ENCODE measurements at regions not wholly inside any gene's neighbourhood (a gene's known extent, or its start where the extent isn't known, plus 50 kb on each side); places are given as distances from the start of the nearest gene placed in this dataset.
A peak's percentile ranks its signal among the peaks of the same experiment; 100 is the strongest.
"Not testable (repeated sequence)": the region's sequence is repeated elsewhere in the genome, so short reads cannot be mapped to it uniquely, and the experiment has no call there.

DNA sequence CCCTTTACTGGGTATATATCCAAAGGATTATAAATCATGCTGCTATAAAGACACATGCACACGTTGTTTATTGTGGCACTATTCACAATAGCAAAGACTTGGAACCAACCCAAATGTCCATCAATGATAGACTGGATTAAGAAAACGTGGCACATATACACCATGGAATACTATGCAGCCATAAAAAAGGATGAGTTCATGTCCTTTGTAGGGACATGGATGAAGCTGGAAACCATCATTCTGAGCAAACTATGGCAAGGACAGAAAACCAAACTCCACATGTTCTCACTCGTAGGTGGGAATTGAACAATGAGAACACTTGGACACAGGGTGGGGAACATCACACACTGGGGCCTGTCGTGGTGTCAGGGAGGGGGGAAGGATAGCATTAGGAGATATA, 59.2 kb downstream of the CXorf49B start:
- intact Hi-C loops (cut with DNase I), result not testable (repeated sequence)

DNA sequence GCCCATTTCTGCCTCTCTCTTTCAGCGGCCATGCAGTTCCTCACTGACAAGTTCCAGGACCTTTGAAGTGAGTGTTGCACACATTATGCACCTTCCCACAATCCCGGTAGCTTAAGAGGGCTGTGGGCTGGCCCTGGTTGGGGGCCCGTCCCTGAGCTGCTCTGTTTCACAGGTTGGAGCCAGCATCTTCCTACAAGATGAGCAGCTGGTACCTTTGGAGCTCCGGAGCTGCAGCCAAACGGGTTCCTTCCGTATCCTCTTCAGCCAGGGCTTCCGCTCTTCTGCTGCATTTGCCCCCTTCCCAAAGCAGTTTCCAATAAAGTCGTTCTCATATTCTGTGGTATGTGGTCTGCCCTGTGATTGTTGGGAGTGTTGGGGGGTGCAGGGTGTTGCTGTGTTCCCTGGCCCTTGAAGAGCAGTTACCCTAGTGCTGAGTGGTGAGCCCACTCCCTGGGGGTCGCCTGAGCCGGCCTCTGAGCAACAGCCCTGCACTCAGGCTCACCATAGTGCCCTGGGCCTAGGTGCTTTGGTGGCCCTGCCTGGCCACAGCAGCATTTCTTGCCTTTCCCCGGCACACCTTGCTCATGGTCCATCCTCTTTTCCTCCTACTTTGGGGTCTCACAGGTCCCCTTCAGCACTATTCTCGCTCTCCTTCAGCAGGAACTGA, 60.4 kb downstream of the CXorf49B start:
- intact Hi-C loops (cut with DNase I), result no loop called here
- no peak for DNase-seq

More for the DNA sequence above, 59.2 kb downstream of the CXorf49B start:
- DNase-seq, result not testable (repeated sequence)

DNA sequence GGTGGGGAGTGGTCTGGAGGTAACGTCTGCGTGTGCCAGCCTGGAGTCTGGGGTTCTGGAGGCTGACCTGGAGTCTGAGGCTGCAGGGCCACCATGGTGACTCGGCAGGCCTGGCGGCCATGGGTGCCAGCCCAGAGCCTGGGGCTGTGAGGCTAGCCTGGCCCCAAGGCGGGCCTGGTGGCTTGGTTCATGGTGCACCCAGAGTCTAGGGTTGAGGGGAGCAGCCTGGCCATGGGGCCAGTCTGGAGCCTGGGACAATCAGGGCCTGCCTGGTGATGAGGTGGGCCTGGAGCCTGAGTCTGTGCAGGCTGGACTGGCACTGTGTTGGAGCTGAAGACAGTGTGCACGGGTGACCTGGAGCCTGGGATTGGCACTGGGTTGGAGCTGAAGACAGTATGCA, 64.9 kb downstream of the CXorf49B start:
- DNase-seq, result no peak
- intact Hi-C loops (cut with DNase I), result no loop called here

DNA sequence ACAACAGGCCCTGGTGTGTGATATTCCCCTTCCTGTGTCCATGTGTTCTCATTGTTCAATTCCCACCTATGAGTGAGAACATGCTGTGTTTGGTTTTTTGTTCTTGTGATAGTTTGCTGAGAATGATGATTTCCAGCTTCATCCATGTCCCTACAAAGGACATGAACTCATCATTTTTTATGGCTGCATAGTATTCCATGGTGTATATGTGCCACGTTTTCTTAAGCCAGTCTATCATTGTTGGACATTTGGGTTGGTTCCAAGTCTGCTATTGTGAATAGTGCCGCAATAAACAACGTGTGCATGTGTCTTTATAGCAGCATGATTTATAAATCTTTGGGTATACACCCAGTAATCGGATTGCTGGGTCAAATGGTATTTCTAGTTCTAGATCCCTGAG, 72.6 kb upstream of the NHSL2 start:
- DNase-seq; intact Hi-C loops (cut with DNase I): not testable (repeated sequence)

DNA sequence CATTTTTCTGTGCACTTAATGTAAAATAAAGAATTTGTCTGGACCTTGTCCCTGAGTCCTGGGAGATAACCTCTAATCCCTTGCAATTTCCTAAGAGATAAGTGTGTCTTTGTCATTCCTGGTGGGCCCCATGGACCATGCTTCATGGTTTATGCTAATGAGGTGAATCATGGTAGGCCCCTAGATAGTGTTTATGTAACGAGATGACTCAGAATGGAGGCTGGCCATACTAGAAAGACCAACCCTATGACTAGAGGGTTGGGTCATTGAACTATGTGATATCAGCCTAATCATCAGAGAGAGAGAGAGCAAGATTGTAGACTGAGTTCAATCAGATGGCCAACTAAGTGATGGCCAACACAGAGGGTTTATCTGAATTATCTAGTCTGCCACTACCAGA, 64.2 kb upstream of the NHSL2 start:
- no peak for DNase-seq
- intact Hi-C loops (cut with DNase I), result no loop called here

DNA sequence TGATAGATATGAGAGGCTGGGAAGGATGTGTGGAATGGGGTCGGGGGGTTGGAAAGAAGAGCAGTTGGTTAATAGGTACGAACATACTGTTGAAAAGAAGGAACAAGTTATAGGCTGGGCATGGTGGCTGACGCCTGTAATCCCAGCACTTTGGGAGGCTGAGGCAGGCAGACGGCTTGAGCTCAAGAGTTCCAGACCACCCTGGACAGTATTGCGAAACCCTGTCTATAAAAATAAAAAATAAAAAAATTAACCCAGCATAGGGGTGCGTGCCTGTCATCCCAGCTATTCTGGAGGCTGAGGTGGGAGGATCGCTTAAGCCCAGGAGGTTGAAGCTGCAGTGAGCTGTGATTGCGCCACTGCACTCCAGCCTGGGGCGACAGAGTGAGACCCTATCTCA, 58.5 kb upstream of the NHSL2 start:
- intact Hi-C loops (cut with DNase I), result no loop called here
- no peak for DNase-seq

DNA sequence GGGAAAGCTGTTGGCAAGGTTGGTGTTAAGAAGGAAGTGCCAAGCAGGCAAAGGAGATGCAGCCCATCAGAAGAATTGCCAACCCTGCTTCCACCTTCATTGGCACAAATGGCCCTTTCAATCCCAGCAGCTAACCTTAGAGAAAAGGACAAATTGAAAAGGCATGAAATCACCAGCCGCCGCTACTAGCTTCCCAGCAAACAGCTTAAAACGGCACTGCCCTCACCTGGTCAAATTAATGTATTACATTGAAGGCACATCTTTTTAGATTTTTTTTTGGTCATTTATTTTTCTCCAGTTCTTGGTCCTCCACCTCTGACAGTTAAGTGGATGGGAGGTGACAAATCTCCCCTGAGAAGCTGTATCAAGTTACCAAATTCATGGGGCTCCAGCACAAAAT, 51.0 kb upstream of the NHSL2 start:
- peak in 3 of 10 donors; percentile 13 to 74 (median 26) for DNase-seq
- intact Hi-C loops (cut with DNase I), result no loop called here
